ENCODE measurements at regions not wholly inside any gene's neighbourhood (a gene's known extent, or its start where the extent isn't known, plus 50 kb on each side); places are given as distances from the start of the nearest gene placed in this dataset.
"Not testable (repeated sequence)": the region's sequence is repeated elsewhere in the genome, so short reads cannot be mapped to it uniquely, and the experiment has no call there.

GRCh38 chr5:106818552-106818951 lies 852.2 kb downstream of the EFNA5 start:
- no peak for DNase-seq (ENCODE audit: low spot score)

GRCh38 chr5:106814961-106815360 lies 855.8 kb downstream of the EFNA5 start:
- DNase-seq (ENCODE audit: low spot score): no peak

- no peak for DNase-seq (ENCODE audit: low spot score)
Measured at GRCh38 chr5:106801554-106801953, 869.2 kb downstream of the EFNA5 start.

- DNase-seq (ENCODE audit: low spot score): no peak
Measured at GRCh38 chr5:106797996-106798395, 872.7 kb downstream of the EFNA5 start.

- no peak for DNase-seq (ENCODE audit: low spot score)
Measured at GRCh38 chr5:106796081-106796480, 874.7 kb downstream of the EFNA5 start.

GRCh38 chr5:106784846-106785245 lies 885.9 kb downstream of the EFNA5 start:
- no peak for DNase-seq (ENCODE audit: low spot score)

- DNase-seq (ENCODE audit: low spot score): no peak
Measured at GRCh38 chr5:106780355-106780754, 890.4 kb downstream of the EFNA5 start.

GRCh38 chr5:106776515-106776914 lies 894.2 kb downstream of the EFNA5 start:
- not testable (repeated sequence) for DNase-seq (ENCODE audit: low spot score)

GRCh38 chr5:106768392-106768791 lies 902.3 kb downstream of the EFNA5 start:
- DNase-seq (ENCODE audit: low spot score): no peak

- DNase-seq (ENCODE audit: low spot score): no peak
Measured at GRCh38 chr5:106766916-106767315, 903.8 kb downstream of the EFNA5 start.

- DNase-seq (ENCODE audit: low spot score): no peak
Measured at GRCh38 chr5:106759581-106759980, 911.2 kb downstream of the EFNA5 start.

- no peak for DNase-seq (ENCODE audit: low spot score)
Measured at GRCh38 chr5:106759152-106759551, 911.6 kb downstream of the EFNA5 start.

- DNase-seq (ENCODE audit: low spot score): no peak
Measured at GRCh38 chr5:106757672-106758071, 913.1 kb downstream of the EFNA5 start.

- no peak for DNase-seq (ENCODE audit: low spot score)
Measured at GRCh38 chr5:106755789-106756188, 914.9 kb downstream of the EFNA5 start.

GRCh38 chr5:106755066-106755465 lies 915.7 kb downstream of the EFNA5 start:
- no peak for DNase-seq (ENCODE audit: low spot score)

GRCh38 chr5:106749826-106750225 lies 920.9 kb downstream of the EFNA5 start:
- DNase-seq (ENCODE audit: low spot score): no peak

- no peak for DNase-seq (ENCODE audit: low spot score)
Measured at GRCh38 chr5:106739127-106739526, 931.6 kb downstream of the EFNA5 start.

- DNase-seq (ENCODE audit: low spot score): no peak
Measured at GRCh38 chr5:106737111-106737510, 933.6 kb downstream of the EFNA5 start.

- no peak for DNase-seq (ENCODE audit: low spot score)
Measured at GRCh38 chr5:106732624-106733023, 938.1 kb downstream of the EFNA5 start.

GRCh38 chr5:106730912-106731311 lies 939.8 kb downstream of the EFNA5 start:
- DNase-seq (ENCODE audit: low spot score): no peak

- DNase-seq (ENCODE audit: low spot score): no peak
Measured at GRCh38 chr5:106730506-106730905, 940.2 kb downstream of the EFNA5 start.

GRCh38 chr5:106728208-106728607 lies 942.5 kb downstream of the EFNA5 start:
- no peak for DNase-seq (ENCODE audit: low spot score)

GRCh38 chr5:106727071-106727470 lies 943.7 kb downstream of the EFNA5 start:
- DNase-seq (ENCODE audit: low spot score): no peak

GRCh38 chr5:106720367-106720766 lies 950.4 kb downstream of the EFNA5 start:
- DNase-seq (ENCODE audit: low spot score): no peak

- no peak for DNase-seq (ENCODE audit: low spot score)
Measured at GRCh38 chr5:106699796-106700195, 970.9 kb downstream of the EFNA5 start.
